ENCODE measurements at regions not wholly inside any gene's neighbourhood (a gene's known extent, or its start where the extent isn't known, plus 50 kb on each side); places are given as distances from the start of the nearest gene placed in this dataset.
A peak's percentile ranks its signal among the peaks of the same experiment; 100 is the strongest.

DNA sequence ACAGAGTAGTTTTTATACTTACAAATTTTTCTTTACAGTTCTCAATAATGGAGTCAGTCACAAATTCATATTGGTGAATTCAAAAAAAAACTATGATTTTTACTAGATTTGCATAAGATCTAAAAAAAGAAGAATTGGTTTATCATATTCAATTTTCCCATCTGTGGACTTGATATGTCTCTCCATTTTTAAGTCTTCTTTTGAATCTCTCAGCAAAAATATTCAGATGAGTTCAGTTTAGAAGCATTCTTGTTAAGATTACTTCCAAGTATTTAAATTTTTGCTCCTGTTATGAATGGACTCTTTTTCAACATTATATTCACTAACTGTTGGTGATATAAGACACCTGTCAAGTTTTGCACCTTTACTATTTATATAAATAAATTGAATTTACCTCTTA lies 360.6 kb upstream of the FLRT2 start:
- Histone ChIP-seq H4K8ac (ENCODE audit: low read length) (no peak overlapping the region), H3K4ac (ENCODE audit: low read depth in 1 of 2, low read length in 2 of 2) (no peak overlapping the region), H3K4me3 (ENCODE audit: insufficient read depth in 1 of 2, low read depth in 1 of 2, low read length in 2 of 2) (no peak overlapping the region), H2BK5ac (ENCODE audit: low read depth, low read length, poor library complexity, severe bottlenecking) (no peak overlapping the region), H3K27me3 (ENCODE audit: control insufficient read depth in 1 of 2, insufficient read depth in 1 of 2, low read length in 2 of 2) (no peaks in the 10 kb centered on the region), H3K4me1 (ENCODE audit: control insufficient read depth, insufficient read depth, low read depth, low read length) (no peaks in the 10 kb centered on the region), H3K23ac (ENCODE audit: low read length in 2 of 2) (no peak overlapping the region), H3K4me2 (ENCODE audit: low read length, poor library complexity, severe bottlenecking) (no peak overlapping the region), H2BK12ac (ENCODE audit: low read length in 2 of 2) (no peak overlapping the region), H4K91ac (ENCODE audit: low read length) (no peak overlapping the region), H3K9ac (ENCODE audit: low read length) (no peak overlapping the region), H3K79me1 (replicated peaks; ENCODE audit: low read length, poor library complexity, severe bottlenecking) (no peaks in the 10 kb centered on the region), H2AFZ (ENCODE audit: low read depth, low read length) (no peak overlapping the region), H3K18ac (ENCODE audit: low read depth in 1 of 2, low read length in 2 of 2) (no peak overlapping the region), H3K36me3 (ENCODE audit: control insufficient read depth in 1 of 2, insufficient read depth in 2 of 2, low read depth in 1 of 2, low read length in 2 of 2) (no peaks in the 10 kb centered on the region), H2BK120ac (ENCODE audit: low read depth, low read length) (no peak overlapping the region), H2AK5ac (ENCODE audit: low read length, severe bottlenecking) (no peak overlapping the region), H3K27ac (ENCODE audit: low read length, poor library complexity, severe bottlenecking) (no peak overlapping the region), H3K14ac (ENCODE audit: low read length in 2 of 2) (no peak overlapping the region), H2BK15ac (ENCODE audit: low read depth, poor library complexity, severe bottlenecking) (no peak overlapping the region), H3K9me3 (ENCODE audit: control insufficient read depth, low read length) (no peaks in the 10 kb centered on the region)
- DNase-seq: no peak

DNA sequence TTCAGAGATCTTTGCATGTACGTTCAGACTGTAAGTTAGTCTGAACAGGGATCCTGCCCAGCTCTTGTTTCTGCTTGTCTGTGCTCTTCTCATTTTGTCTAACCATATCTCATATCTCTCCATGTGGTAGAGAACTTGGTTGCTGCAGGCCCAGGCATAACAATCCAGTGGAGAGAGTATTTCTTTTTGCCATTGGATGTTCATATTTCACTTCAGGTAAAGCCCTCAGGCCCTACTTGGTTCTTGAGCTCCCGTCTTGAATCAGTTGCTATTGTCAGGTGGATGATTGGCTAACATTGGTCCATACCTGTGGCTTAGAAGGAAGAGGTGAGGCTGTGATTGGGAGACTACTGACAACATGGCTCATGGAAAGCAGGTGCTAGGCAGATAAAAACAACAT lies 357.7 kb upstream of the FLRT2 start:
- Histone ChIP-seq H3K4me2 (ENCODE audit: low read length, poor library complexity, severe bottlenecking) (no peak overlapping the region), H4K8ac (ENCODE audit: low read length) (no peak overlapping the region), H3K27me3 (ENCODE audit: control insufficient read depth in 1 of 2, insufficient read depth in 1 of 2, low read length in 2 of 2) (no peaks in the 10 kb centered on the region), H3K79me1 (replicated peaks; ENCODE audit: low read length, poor library complexity, severe bottlenecking) (no peaks in the 10 kb centered on the region), H2BK12ac (ENCODE audit: low read length in 2 of 2) (no peak overlapping the region), H2BK15ac (ENCODE audit: low read depth, poor library complexity, severe bottlenecking) (no peak overlapping the region), H3K9ac (ENCODE audit: low read length) (no peak overlapping the region), H2AFZ (ENCODE audit: low read depth, low read length) (no peak overlapping the region), H3K4ac (ENCODE audit: low read depth in 1 of 2, low read length in 2 of 2) (no peak overlapping the region), H4K91ac (ENCODE audit: low read length) (no peak overlapping the region), H3K4me1 (ENCODE audit: control insufficient read depth, insufficient read depth, low read depth, low read length) (no peaks in the 10 kb centered on the region), H2AK5ac (ENCODE audit: low read length, severe bottlenecking) (peak overlapping the region; percentile 28), H3K23ac (ENCODE audit: low read length in 2 of 2) (no peak overlapping the region), H3K18ac (ENCODE audit: low read depth in 1 of 2, low read length in 2 of 2) (no peak overlapping the region), H2BK120ac (ENCODE audit: low read depth, low read length) (no peak overlapping the region), H3K4me3 (ENCODE audit: insufficient read depth in 1 of 2, low read depth in 1 of 2, low read length in 2 of 2) (no peak overlapping the region), H3K14ac (ENCODE audit: low read length in 2 of 2) (no peak overlapping the region), H3K27ac (ENCODE audit: low read length, poor library complexity, severe bottlenecking) (no peak overlapping the region), H3K9me3 (ENCODE audit: control insufficient read depth, low read length) (no peaks in the 10 kb centered on the region), H2BK5ac (ENCODE audit: low read depth, low read length, poor library complexity, severe bottlenecking) (no peak overlapping the region), H3K36me3 (ENCODE audit: control insufficient read depth in 1 of 2, insufficient read depth in 2 of 2, low read depth in 1 of 2, low read length in 2 of 2) (no peaks in the 10 kb centered on the region)
- 87% methylated on average over 2 of the region's 2 CpGs for WGBS
- no peak for DNase-seq

DNA sequence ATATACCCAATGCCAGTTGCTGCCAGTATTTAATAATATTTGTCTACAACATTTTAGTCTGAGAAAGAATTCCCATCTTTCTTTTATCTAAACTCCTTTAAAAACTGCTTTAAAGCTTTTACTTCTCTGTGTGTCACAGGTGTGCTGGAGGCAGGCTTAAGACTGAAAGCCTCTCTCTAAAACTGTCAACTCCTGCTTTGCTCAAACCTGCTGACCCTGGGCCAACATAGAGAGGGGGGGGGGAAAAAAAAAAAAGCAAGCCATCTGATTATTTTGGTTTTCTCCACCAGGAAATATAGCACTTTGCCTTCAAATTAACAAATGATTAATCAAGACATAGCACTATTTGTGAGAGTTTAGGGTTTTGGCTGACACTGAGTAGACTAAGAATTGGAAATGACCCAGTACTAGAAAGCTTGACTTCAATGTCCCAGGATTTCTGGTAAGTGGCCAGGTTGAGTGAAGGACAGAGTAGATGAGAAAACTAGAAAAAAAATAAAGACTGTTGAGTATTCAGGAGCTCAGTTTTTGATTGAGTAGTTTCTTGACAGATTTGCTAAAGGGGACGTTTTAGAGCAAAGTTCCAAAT lies 357.0 kb upstream of the FLRT2 start:
- Histone ChIP-seq H3K27me3 (ENCODE audit: control insufficient read depth in 1 of 2, insufficient read depth in 1 of 2, low read length in 2 of 2) (no peaks in the 10 kb centered on the region), H2AK5ac (ENCODE audit: low read length, severe bottlenecking) (no peak overlapping the region), H3K36me3 (ENCODE audit: control insufficient read depth in 1 of 2, insufficient read depth in 2 of 2, low read depth in 1 of 2, low read length in 2 of 2) (no peaks in the 10 kb centered on the region), H2AFZ (ENCODE audit: low read depth, low read length) (no peak overlapping the region), H3K9ac (ENCODE audit: low read length) (no peak overlapping the region), H4K8ac (ENCODE audit: low read length) (no peak overlapping the region), H3K14ac (ENCODE audit: low read length in 2 of 2) (no peak overlapping the region), H2BK15ac (ENCODE audit: low read depth, poor library complexity, severe bottlenecking) (no peak overlapping the region), H3K79me1 (replicated peaks; ENCODE audit: low read length, poor library complexity, severe bottlenecking) (no peaks in the 10 kb centered on the region), H3K18ac (ENCODE audit: low read depth in 1 of 2, low read length in 2 of 2) (no peak overlapping the region), H3K9me3 (ENCODE audit: control insufficient read depth, low read length) (no peaks in the 10 kb centered on the region), H4K91ac (ENCODE audit: low read length) (no peak overlapping the region), H2BK5ac (ENCODE audit: low read depth, low read length, poor library complexity, severe bottlenecking) (no peak overlapping the region), H3K27ac (ENCODE audit: low read length, poor library complexity, severe bottlenecking) (no peak overlapping the region), H3K4me1 (ENCODE audit: control insufficient read depth, insufficient read depth, low read depth, low read length) (no peaks in the 10 kb centered on the region), H3K4ac (ENCODE audit: low read depth in 1 of 2, low read length in 2 of 2) (no peak overlapping the region), H3K4me3 (ENCODE audit: insufficient read depth in 1 of 2, low read depth in 1 of 2, low read length in 2 of 2) (no peak overlapping the region), H2BK12ac (ENCODE audit: low read length in 2 of 2) (no peak overlapping the region), H3K4me2 (ENCODE audit: low read length, poor library complexity, severe bottlenecking) (no peak overlapping the region), H2BK120ac (ENCODE audit: low read depth, low read length) (no peak overlapping the region), H3K23ac (ENCODE audit: low read length in 2 of 2) (no peak overlapping the region)
- DNase-seq: no peak
- WGBS: 71% methylated on average over 1 of the region's 1 CpG

DNA sequence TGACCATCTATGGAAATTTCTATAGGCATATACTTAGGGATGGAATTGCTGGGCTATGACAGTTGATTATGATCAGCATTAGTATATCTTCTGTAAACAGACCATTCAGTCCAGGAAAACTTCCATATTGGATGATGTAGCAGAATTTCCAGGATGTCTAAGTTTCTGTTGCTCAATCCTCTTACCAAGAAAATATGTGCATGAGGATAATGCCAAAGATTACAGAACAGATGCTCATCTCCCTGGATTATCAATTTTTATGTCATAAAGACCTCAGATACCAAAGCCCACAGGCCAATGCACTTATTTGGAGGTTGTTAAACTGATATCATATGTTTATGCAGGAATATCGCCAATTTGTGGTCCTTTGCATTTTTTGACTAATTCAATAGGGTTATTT lies 354.4 kb upstream of the FLRT2 start:
- Histone ChIP-seq H2BK12ac (ENCODE audit: low read length in 2 of 2) (no peak overlapping the region), H3K4me2 (ENCODE audit: low read length, poor library complexity, severe bottlenecking) (no peak overlapping the region), H4K8ac (ENCODE audit: low read length) (no peak overlapping the region), H3K9me3 (ENCODE audit: control insufficient read depth, low read length) (peaks cover 3% of the 10 kb centered on the region), H3K36me3 (ENCODE audit: control insufficient read depth in 1 of 2, insufficient read depth in 2 of 2, low read depth in 1 of 2, low read length in 2 of 2) (no peaks in the 10 kb centered on the region), H3K23ac (ENCODE audit: low read length in 2 of 2) (no peak overlapping the region), H3K14ac (ENCODE audit: low read length in 2 of 2) (no peak overlapping the region), H4K91ac (ENCODE audit: low read length) (no peak overlapping the region), H2AK5ac (ENCODE audit: low read length, severe bottlenecking) (no peak overlapping the region), H3K4me1 (ENCODE audit: control insufficient read depth, insufficient read depth, low read depth, low read length) (no peaks in the 10 kb centered on the region), H2BK120ac (ENCODE audit: low read depth, low read length) (no peak overlapping the region), H3K79me1 (replicated peaks; ENCODE audit: low read length, poor library complexity, severe bottlenecking) (no peaks in the 10 kb centered on the region), H3K18ac (ENCODE audit: low read depth in 1 of 2, low read length in 2 of 2) (no peak overlapping the region), H2BK5ac (ENCODE audit: low read depth, low read length, poor library complexity, severe bottlenecking) (no peak overlapping the region), H3K9ac (ENCODE audit: low read length) (no peak overlapping the region), H3K27ac (ENCODE audit: low read length, poor library complexity, severe bottlenecking) (no peak overlapping the region), H3K4me3 (ENCODE audit: insufficient read depth in 1 of 2, low read depth in 1 of 2, low read length in 2 of 2) (no peak overlapping the region), H3K4ac (ENCODE audit: low read depth in 1 of 2, low read length in 2 of 2) (no peak overlapping the region), H2BK15ac (ENCODE audit: low read depth, poor library complexity, severe bottlenecking) (no peak overlapping the region), H3K27me3 (ENCODE audit: control insufficient read depth in 1 of 2, insufficient read depth in 1 of 2, low read length in 2 of 2) (no peaks in the 10 kb centered on the region), H2AFZ (ENCODE audit: low read depth, low read length) (no peak overlapping the region)
- DNase-seq: peak; percentile 48
- no CpG with 5 or more reads among the region's 1 CpG for WGBS
